HepG2 (cell line): ENCODE measurements at regions not wholly inside any gene's neighbourhood (a gene's known extent, or its start where the extent isn't known, plus 50 kb on each side); places are given as distances from the start of the nearest gene placed in this dataset.
"Not testable (repeated sequence)": the region's sequence is repeated elsewhere in the genome, so short reads cannot be mapped to it uniquely, and the experiment has no call there.

ENCODE experiments used
- ATAC-seq: fragments of 200-7000 bp; cut with Tn5 transposase; 3 replicates; pipeline ENCODE4 v1.9.1; 2020; ENCODE audit warnings: mild to moderate bottlenecking, moderate library complexity
- BruUV-seq: library from RNA; stranded (reverse); fragments of 400-500 nt; replicated peaks from 2 replicates; lab custom pipeline; 2021; lab: Mats Ljungman, UMichigan
- CTCF ChIA-PET: fragments of 300-600 bp; formaldehyde crosslinking; extraction: SDS; loops from one replicate; lab custom pipeline; 2021; ENCODE audit warnings: low total read pairs, inconsistent platforms, low intra/inter-chr PET ratio; lab: Yijun Ruan, JAX
- POLR2A ChIA-PET: fragments of 350-600 bp; sonication (Branson Sonifier 250); formaldehyde crosslinking; loops from one replicate; lab custom pipeline; 2020; ENCODE audit warnings: antibody characterized with exemption, inconsistent platforms; lab: Yijun Ruan, JAX
- DNase-seq: peaks from one replicate; pipeline ENCODE4 v3.0.0-alpha.2; 2015; ENCODE audit warnings: low spot score
- FAIRE-seq: peaks from 3 replicates; lab custom pipeline; 2011; peaks lifted over from hg19 to GRCh38; lab: Jason Lieb, UNC
- H2AFZ ChIP-seq: one replicate; pipeline ENCODE4 v1.6.1; 2011; ENCODE audit warnings: low read length, inconsistent platforms
- H3K27ac ChIP-seq: fragments of 300-600 bp; 3 replicates; pipeline ENCODE4 v1.8.0; 2011; ENCODE audit warnings: mixed run types, mild to moderate bottlenecking, mixed read lengths, low read length, inconsistent platforms; ENCODE audit not compliant: insufficient read depth; ENCODE audit errors: extremely low read length
- H3K27me3 ChIP-seq, 2 experiments: fragments of 200-600 bp in 1 of 2; 2 replicates in 1 of 2; 3 replicates in 1 of 2; pipeline versions ENCODE4 v1.6.0 to v1.8.0; 2011; ENCODE audit warnings: low read length in 2 of 2, mild to moderate bottlenecking in 2 of 2, moderate library complexity in 2 of 2, inconsistent platforms in 1 of 2; ENCODE audit not compliant: insufficient read depth in 2 of 2, control insufficient read depth in 1 of 2
- H3K36me3 ChIP-seq, 2 experiments: fragments of 200-600 bp in 1 of 2; replicated peaks in 1 of 2; 2 replicates in 1 of 2; 3 replicates in 1 of 2; pipeline versions ENCODE4 v1.5.1 to v1.8.0; 2011; ENCODE audit warnings: low read length in 2 of 2, inconsistent platforms in 1 of 2; ENCODE audit not compliant: insufficient read depth in 2 of 2, control insufficient read depth in 1 of 2
- H3K4me1 ChIP-seq: 2 replicates; pipeline ENCODE4 v1.5.1; 2012; ENCODE audit warnings: low read length, inconsistent platforms; ENCODE audit not compliant: insufficient read depth
- H3K4me2 ChIP-seq: 2 replicates; pipeline ENCODE4 v1.6.0; 2011; ENCODE audit warnings: low read depth, low read length, inconsistent platforms
- H3K4me3 ChIP-seq, 3 experiments: fragments of 200-600 bp in 1 of 3; sonication (generic), shearing (Covaris generic) in 1 of 3; replicated peaks in 1 of 3; 2 replicates each; pipeline ENCODE4 v1.5.1; 2011 to 2016; ENCODE audit warnings: low read length in 3 of 3, inconsistent platforms in 2 of 3, low read depth in 2 of 3, mild to moderate bottlenecking in 2 of 3, control low read depth in 1 of 3, mixed read lengths in 1 of 3; ENCODE audit not compliant: insufficient read depth in 1 of 3
- H3K79me2 ChIP-seq: one replicate; pipeline ENCODE4 v1.6.1; 2011; ENCODE audit warnings: low read length, inconsistent platforms; ENCODE audit not compliant: insufficient read depth
- H3K9ac ChIP-seq: 2 replicates; pipeline ENCODE4 v1.6.0; 2011; ENCODE audit warnings: mild to moderate bottlenecking, low read depth, low read length, inconsistent platforms; ENCODE audit not compliant: insufficient read depth
- H3K9me3 ChIP-seq: 2 replicates; pipeline ENCODE4 v1.5.1; 2012; ENCODE audit warnings: mild to moderate bottlenecking, low read length
- H4K20me1 ChIP-seq: 2 replicates; pipeline ENCODE4 v1.6.0; 2011; ENCODE audit warnings: inconsistent platforms, mild to moderate bottlenecking, low read length, moderate library complexity; ENCODE audit not compliant: insufficient read depth
- CREB1 ChIP-seq, 2 experiments: fragments of 450-650 bp in 1 of 2; IDR thresholded peaks; 2 replicates each; pipeline ENCODE4 v1.6.1; 2016 to 2017; ENCODE audit warnings: control low read depth in 1 of 2, mild to moderate bottlenecking in 1 of 2, missing compliant biosample characterization in 1 of 2, missing genetic modification characterization in 1 of 2
- WGBS: methylation state at CpG from one replicate; pipeline ENCODE4 v1.1.6; 2017; ENCODE audit warnings: low lambda C conversion rate; 5-methylcytosine and 5-hydroxymethylcytosine counted together
- in situ Hi-C: cut with HindIII; loops from 2 replicates; pipeline ENCODE4 v1.10.0; 2017; ENCODE audit warnings: low pct_unique_long_range_greater_than_20kb; ENCODE audit not compliant: extremely low pct_ligation_motif_present
- intact Hi-C: fragments of 100-400 bp; cut with micrococcal nuclease; formaldehyde crosslinking; loops from one replicate; pipeline ENCODE4 v1.10.0; 2022; ENCODE audit not compliant: unreplicated experiment

DNA sequence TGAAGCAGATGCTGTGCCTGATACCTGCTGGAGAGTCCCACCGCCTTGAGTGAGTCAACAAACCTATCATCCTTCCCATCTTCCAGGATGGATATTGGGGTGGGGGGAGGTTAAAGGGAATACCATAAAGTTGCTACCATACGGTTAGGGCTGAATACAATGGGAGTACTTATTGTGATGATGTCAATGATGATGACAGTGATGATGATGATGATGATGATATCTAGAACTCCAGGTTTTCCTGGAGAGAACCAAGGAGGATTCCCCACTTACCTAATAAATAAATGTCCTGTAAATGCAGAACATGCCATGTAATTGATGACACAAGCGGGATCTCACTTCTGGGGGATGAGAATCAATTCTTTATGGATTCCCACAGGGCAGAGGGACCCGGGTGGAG lies 370.9 kb downstream of the BCL2L11 start:
- BruUV-seq; intact Hi-C loops; H2AFZ ChIP-seq; POLR2A ChIA-PET; H4K20me1 ChIP-seq; H3K9ac ChIP-seq; H3K4me2 ChIP-seq; CTCF ChIA-PET; FAIRE-seq; H3K9me3 ChIP-seq; H3K36me3 ChIP-seq; H3K27me3 ChIP-seq; DNase-seq; H3K4me3 ChIP-seq; ATAC-seq; H3K27ac ChIP-seq; TF ChIP-seq CREB1 (CRISPR knock-in tag; IDR thresholded peaks at IDR 0.05): not testable (repeated sequence)
- TF ChIP-seq CREB1 (IDR thresholded peaks at IDR 0.05): peak; percentile 80
- peaks cover 42% of the 10 kb centered on the region for H3K79me2 ChIP-seq
- in situ Hi-C loops: loop anchor here (25.0 kb wide), 1 partner anchor 171 kb away; no protein-coding TSS in a partner anchor
- peaks cover 22% of the 10 kb centered on the region for H3K4me1 ChIP-seq
- 95% methylated on average over 4 of the region's 4 CpGs for WGBS

DNA sequence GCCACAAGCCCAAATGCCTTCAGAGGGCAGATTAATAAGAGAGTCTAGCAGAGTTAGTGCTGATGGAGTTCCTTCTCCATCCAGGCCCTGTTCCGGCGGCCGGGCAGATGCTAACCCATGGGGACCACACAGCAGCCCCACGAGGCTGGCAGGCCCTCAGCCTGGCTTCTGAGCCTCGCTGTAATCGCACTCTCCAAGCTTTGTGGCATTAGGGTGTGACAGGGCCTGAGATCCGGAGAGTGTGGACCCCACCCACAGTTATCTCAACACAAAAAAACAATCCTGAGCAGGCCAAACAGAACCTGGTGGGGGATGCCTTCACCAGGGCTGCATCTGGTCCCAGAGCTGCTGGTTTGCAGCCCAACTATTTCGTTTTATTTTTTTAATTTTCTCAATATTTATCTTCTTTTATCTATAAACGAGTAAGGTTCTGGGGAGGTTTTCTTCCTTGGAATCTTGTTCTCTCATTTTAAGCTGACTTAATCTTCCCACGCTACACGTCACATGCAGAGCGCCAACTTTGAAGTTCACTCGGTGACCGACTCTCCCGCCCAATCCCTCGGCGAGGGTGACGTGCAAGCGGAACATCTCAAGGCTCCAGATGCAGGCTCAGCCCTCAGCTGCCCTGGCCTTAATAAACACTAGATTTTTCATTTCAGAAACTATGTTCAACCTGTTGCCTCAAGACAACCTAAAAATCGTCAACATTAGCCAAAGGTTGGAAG lies 372.4 kb downstream of the BCL2L11 start:
- H3K36me3 ChIP-seq, H3K27me3 ChIP-seq, POLR2A ChIA-PET, H3K9me3 ChIP-seq, ATAC-seq, intact Hi-C loops, CTCF ChIA-PET, FAIRE-seq, H2AFZ ChIP-seq, H4K20me1 ChIP-seq, DNase-seq, BruUV-seq: not testable (repeated sequence)
- Histone ChIP-seq H3K9ac (peak overlapping the region; percentile 62; the same call in 1 of the 2 replicates), H3K79me2 (peaks cover 36% of the 10 kb centered on the region), H3K4me2 (peak overlapping the region; percentile 91), H3K27ac (peak overlapping the region; percentile 44), H3K4me1 (peaks cover 36% of the 10 kb centered on the region), H3K4me3 (peak overlapping the region; percentile 55 to 74 (median 66); a peak in 5 of 6 replicates)
- 12% methylated on average over 3 of the region's 20 CpGs for WGBS
- in situ Hi-C loops: loop anchor here (25.0 kb wide), 1 partner anchor 169 kb away; no protein-coding TSS in a partner anchor

DNA sequence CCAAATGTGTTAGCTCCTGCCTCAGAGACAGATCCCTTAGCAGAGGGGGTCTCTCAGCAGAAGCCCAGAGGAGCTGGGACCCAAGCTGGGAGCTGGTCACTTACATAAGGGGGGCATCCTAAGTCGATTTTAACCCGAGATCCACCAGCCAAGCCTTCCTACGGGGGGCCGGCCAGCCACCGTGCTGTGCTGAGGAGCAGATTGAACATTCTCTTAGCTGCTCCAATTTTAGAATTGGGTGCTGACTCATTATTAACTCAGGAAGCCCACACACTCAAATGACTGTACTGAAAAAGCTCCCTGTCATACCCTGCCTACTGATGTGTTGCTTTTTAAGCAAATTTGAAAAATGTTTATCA lies 373.0 kb downstream of the BCL2L11 start:
- FAIRE-seq, H3K9me3 ChIP-seq, H3K36me3 ChIP-seq, DNase-seq, intact Hi-C loops, BruUV-seq, CTCF ChIA-PET, H3K27me3 ChIP-seq, POLR2A ChIA-PET, H4K20me1 ChIP-seq, H2AFZ ChIP-seq: not testable (repeated sequence)
- in situ Hi-C loops: loop anchor here (25.0 kb wide), 1 partner anchor 169 kb away; no protein-coding TSS in a partner anchor
- peak overlapping the region; percentile 91 for H3K4me2 ChIP-seq
- peak overlapping the region; percentile 55 to 74 (median 66); a peak in 5 of 6 replicates for H3K4me3 ChIP-seq
- peak; percentile 10; the same call in 2 of the 3 replicates for ATAC-seq
- peaks cover 36% of the 10 kb centered on the region for H3K4me1 ChIP-seq
- H3K9ac ChIP-seq: peak overlapping the region; percentile 62; the same call in 1 of the 2 replicates
- WGBS: 0% methylated on average over 2 of the region's 5 CpGs
- peaks cover 30% of the 10 kb centered on the region for H3K79me2 ChIP-seq
- H3K27ac ChIP-seq: peak overlapping the region; percentile 44
